Endodermal cell (in vitro differentiated cells): ENCODE measurements at regions not wholly inside any gene's neighbourhood (a gene's known extent, or its start where the extent isn't known, plus 50 kb on each side); places are given as distances from the start of the nearest gene placed in this dataset.

Experiments used
- DNase-seq: peaks from one replicate; pipeline ENCODE4 v3.0.0-alpha.2; 2017
- H3K27ac ChIP-seq: 2 replicates; pipeline ENCODE4 v1.5.1; 2013; ENCODE audit warnings: mild to moderate bottlenecking, low read depth, low read length, moderate library complexity
- H3K27me3 ChIP-seq: 2 replicates; pipeline ENCODE4 v1.6.1; 2013; ENCODE audit warnings: mild to moderate bottlenecking, low read length, moderate library complexity; ENCODE audit not compliant: insufficient read depth, control insufficient read depth, poor library complexity, severe bottlenecking
- H3K36me3 ChIP-seq: 2 replicates; pipeline ENCODE4 v1.7.0; 2013; ENCODE audit warnings: mild to moderate bottlenecking, low read length, moderate library complexity; ENCODE audit not compliant: control insufficient read depth, insufficient read depth
- H3K4me1 ChIP-seq: one replicate; pipeline ENCODE4 v1.7.0; 2013; ENCODE audit warnings: low read length; ENCODE audit not compliant: control insufficient read depth, insufficient read depth
- H3K4me3 ChIP-seq: 2 replicates; pipeline ENCODE4 v1.5.1; 2013; ENCODE audit warnings: mild to moderate bottlenecking, low read length, moderate library complexity
- H3K9ac ChIP-seq: 2 replicates; pipeline ENCODE4 v1.6.1; 2013; ENCODE audit warnings: mild to moderate bottlenecking, low read length, moderate library complexity; ENCODE audit not compliant: poor library complexity, severe bottlenecking; ENCODE audit errors: extremely low read depth
- H3K9me3 ChIP-seq: 2 replicates; pipeline ENCODE4 v1.6.1; 2013; ENCODE audit warnings: mild to moderate bottlenecking, low read length, moderate library complexity; ENCODE audit not compliant: control insufficient read depth
- H3K27ac Mint-ChIP-seq: 2 replicates; pipeline ENCODE4 v1.8.0; 2020; ENCODE audit warnings: mixed read lengths
- H3K27me3 Mint-ChIP-seq: 2 replicates; pipeline ENCODE4 v1.8.0; 2021; ENCODE audit warnings: mild to moderate bottlenecking, mixed read lengths; ENCODE audit not compliant: insufficient read depth
- H3K36me3 Mint-ChIP-seq: 2 replicates; pipeline ENCODE4 v1.8.0; 2020; ENCODE audit warnings: low read depth, mixed read lengths
- H3K4me1 Mint-ChIP-seq: 2 replicates; pipeline ENCODE4 v1.8.0; 2020; ENCODE audit warnings: mixed read lengths
- H3K4me3 Mint-ChIP-seq: 2 replicates; pipeline ENCODE4 v1.8.0; 2020; ENCODE audit warnings: mild to moderate bottlenecking, moderate library complexity, mixed read lengths
- H3K9me3 Mint-ChIP-seq: 2 replicates; pipeline ENCODE4 v1.8.0; 2020; ENCODE audit warnings: mild to moderate bottlenecking, mixed read lengths
- WGBS, 2 experiments: methylation state at CpG; one replicate each; pipeline versions ENCODE4 v1.1.5 to v1.1.7; 2013; ENCODE audit warnings: missing lambda C conversion rate in 2 of 2, mixed read lengths in 1 of 2; ENCODE audit not compliant: insufficient coverage in 1 of 2, insufficient read length in 1 of 2; 5-methylcytosine and 5-hydroxymethylcytosine counted together
- TF ChIP-seq, protein P1 (sequence below): fragments of 200-600 bp; sonication (generic); conservative IDR thresholded peaks from 2 replicates; pipeline ENCODE4 v1.5.0; 2021; ENCODE audit warnings: antibody characterized with exemption, mild to moderate bottlenecking

DNA sequence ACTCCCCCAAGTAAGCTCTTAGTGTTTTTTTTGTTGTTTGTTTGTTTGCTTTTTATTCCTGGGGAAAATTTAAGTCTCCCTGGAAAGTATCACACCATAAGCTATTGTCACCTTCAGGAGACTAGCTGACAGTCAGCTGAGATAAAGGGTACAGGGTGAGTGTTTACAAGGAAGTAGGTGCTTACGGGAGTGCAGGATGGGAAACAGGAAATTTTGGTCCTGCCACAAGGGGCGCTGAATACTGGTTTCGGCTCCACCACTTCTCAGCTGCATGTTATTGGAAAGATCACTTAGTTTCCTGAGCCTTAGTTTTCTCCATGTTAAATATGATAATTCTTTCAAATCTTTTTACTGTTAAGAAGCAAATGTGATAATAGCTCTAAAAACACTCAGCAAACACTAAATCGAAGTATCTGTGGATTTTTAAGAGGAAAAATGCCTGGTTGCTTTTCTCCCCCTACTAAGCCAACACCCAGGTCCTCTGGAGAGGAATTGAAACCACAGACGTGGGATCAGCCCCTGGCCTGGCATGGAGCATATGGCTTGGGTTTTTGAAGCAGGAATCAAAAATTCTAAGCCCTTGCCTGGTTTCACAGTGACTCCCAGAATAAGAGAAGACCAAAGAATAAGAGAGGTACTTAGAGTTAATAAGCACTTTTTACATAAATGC lies 90.7 kb downstream of the SCN11A start:
- Mint-ChIP-seq H3K27ac (no peak overlapping the region), H3K27me3 (no peaks in the 10 kb centered on the region), H3K9me3 (no peaks in the 10 kb centered on the region), H3K4me3 (peak overlapping the region; percentile 1), H3K36me3 (no peaks in the 10 kb centered on the region), H3K4me1 (peaks cover 21% of the 10 kb centered on the region)
- Histone ChIP-seq H3K4me3 (no peak overlapping the region), H3K27ac (no peak overlapping the region), H3K4me1 (no peaks in the 10 kb centered on the region), H3K9me3 (no peaks in the 10 kb centered on the region), H3K36me3 (no peaks in the 10 kb centered on the region), H3K27me3 (no peaks in the 10 kb centered on the region), H3K9ac (no peak overlapping the region)
- DNase-seq, result peak; percentile 90
- WGBS, 2 experiments, result 26 to 54% methylated on average over 2 to 4 of the region's 5 CpGs
- TF ChIP-seq, protein P1, sequence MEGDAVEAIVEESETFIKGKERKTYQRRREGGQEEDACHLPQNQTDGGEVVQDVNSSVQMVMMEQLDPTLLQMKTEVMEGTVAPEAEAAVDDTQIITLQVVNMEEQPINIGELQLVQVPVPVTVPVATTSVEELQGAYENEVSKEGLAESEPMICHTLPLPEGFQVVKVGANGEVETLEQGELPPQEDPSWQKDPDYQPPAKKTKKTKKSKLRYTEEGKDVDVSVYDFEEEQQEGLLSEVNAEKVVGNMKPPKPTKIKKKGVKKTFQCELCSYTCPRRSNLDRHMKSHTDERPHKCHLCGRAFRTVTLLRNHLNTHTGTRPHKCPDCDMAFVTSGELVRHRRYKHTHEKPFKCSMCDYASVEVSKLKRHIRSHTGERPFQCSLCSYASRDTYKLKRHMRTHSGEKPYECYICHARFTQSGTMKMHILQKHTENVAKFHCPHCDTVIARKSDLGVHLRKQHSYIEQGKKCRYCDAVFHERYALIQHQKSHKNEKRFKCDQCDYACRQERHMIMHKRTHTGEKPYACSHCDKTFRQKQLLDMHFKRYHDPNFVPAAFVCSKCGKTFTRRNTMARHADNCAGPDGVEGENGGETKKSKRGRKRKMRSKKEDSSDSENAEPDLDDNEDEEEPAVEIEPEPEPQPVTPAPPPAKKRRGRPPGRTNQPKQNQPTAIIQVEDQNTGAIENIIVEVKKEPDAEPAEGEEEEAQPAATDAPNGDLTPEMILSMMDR, result peak; percentile 93

DNA sequence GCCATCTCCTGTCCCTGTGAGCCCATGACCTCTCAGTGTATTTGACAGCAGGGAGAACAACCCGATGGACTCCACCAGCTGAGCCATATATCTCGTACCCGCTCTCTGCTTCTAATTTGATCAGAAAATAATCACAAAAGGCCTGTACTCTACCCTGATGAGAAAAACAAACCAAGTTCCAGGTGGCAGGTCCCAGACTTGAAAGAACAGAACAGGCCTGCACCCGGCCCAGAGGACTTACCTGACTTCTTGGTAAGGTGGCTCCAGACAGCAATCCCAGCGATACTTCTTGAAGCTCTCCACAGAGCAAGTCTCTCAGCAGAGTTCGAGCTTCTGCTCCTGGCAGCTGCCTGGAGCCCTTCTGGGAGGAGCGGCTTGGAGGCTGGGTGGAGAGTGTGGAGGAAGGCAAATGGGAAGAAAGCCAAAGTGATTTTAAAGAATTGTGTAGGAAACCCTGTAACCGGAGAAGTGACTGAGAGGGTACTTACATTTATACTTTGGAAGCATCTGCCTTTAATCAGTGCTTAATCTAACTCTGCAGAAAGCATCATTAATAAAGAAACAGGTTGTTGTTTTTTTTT lies 91.6 kb downstream of the SCN11A start:
- no peak overlapping the region for H3K27ac Mint-ChIP-seq
- DNase-seq, result no peak

DNA sequence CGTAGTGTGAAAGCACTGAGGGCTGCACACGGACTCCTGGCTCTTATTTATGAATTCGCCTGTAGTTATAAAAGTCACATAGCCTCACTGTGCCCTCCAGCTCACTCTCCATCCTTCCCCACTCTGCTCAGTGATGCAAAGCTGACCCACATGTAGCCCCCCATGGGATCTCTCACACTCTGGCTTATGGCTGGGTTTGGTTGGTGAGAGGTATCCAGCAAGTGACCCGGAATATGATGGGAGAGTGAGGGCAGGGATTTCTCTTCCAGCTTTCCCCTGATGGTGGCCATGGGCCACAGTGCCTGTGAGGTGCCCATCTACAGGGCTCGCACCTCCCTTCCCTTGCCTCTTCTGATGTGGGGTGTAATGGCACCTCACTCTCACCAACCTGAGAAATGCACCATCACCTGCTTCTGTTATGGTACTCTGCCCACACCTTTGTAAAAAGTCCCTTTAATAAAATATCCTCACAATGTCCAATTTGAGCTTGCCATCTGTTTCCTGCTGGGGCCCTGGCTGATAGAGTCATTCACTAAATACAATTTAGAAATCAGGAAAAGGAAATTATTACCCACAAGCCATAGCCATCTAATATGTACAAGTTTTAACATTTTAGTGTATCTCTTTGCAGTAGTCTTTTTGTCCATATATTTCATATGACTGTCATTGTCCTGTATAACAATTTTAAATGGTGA lies 93.6 kb downstream of the SCN11A start:
- Mint-ChIP-seq H3K27me3 (no peaks in the 10 kb centered on the region), H3K27ac (no peak overlapping the region), H3K9me3 (no peaks in the 10 kb centered on the region), H3K36me3 (no peaks in the 10 kb centered on the region), H3K4me1 (peaks cover 21% of the 10 kb centered on the region), H3K4me3 (no peak overlapping the region)
- TF ChIP-seq, protein P1, result no peak
- H3K9me3 ChIP-seq, result no peaks in the 10 kb centered on the region
- H3K9ac ChIP-seq, result no peak overlapping the region
- DNase-seq, result no peak
- no peaks in the 10 kb centered on the region for H3K36me3 ChIP-seq
- no peak overlapping the region for H3K4me3 ChIP-seq
- no peaks in the 10 kb centered on the region for H3K27me3 ChIP-seq
- 89% methylated on average over 5 of the region's 5 CpGs; no CpG with 5 or more reads in 1 of the 2 experiments for WGBS, 2 experiments
- H3K4me1 ChIP-seq, result no peaks in the 10 kb centered on the region
- no peak overlapping the region for H3K27ac ChIP-seq

More for the DNA sequence above, 91.6 kb downstream of the SCN11A start:
- H3K9me3 ChIP-seq, result no peaks in the 10 kb centered on the region
- H3K4me3 Mint-ChIP-seq, result no peak overlapping the region
- no peaks in the 10 kb centered on the region for H3K27me3 Mint-ChIP-seq
- no peak overlapping the region for H3K9ac ChIP-seq
- no peak overlapping the region for H3K4me3 ChIP-seq
- 86 to 92% methylated on average over 4 to 8 of the region's 8 CpGs for WGBS, 2 experiments
- H3K27ac ChIP-seq, result no peak overlapping the region
- H3K4me1 ChIP-seq, result no peaks in the 10 kb centered on the region
- H3K4me1 Mint-ChIP-seq, result peaks cover 21% of the 10 kb centered on the region
- H3K36me3 ChIP-seq, result no peaks in the 10 kb centered on the region
- TF ChIP-seq, protein P1, result no peak
- no peaks in the 10 kb centered on the region for H3K36me3 Mint-ChIP-seq
- H3K27me3 ChIP-seq, result no peaks in the 10 kb centered on the region
- H3K9me3 Mint-ChIP-seq, result no peaks in the 10 kb centered on the region
